NCI-H748 (cell line): ENCODE measurements at regions not wholly inside any gene's neighbourhood (a gene's known extent, or its start where the extent isn't known, plus 50 kb on each side); places are given as distances from the start of the nearest gene placed in this dataset.

Experiments
- DNase-seq: peaks from one replicate; lab custom pipeline; 2025; ENCODE audit not compliant: unreplicated experiment; lab: John Stamatoyannopoulos, UW

DNA sequence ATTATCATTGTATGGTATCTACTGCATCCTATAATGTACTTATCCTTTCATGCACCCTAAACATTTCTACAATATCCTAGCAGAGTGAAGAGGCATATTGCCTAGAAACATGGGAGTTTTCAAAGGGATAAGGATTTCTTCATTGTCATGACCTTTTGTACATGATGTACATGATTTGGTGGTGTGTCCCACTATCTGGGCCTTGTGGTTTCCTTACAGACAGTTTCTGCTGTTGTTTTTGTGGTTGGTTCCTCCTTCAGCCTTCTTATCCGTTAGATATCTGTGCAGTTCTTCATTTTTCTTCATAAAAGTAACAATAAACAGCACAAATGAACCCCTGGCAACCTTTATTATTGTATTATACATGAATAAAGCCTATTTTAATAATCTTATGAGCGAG, 70.4 kb upstream of the BACH1 start:
- DNase-seq = no peak

DNA sequence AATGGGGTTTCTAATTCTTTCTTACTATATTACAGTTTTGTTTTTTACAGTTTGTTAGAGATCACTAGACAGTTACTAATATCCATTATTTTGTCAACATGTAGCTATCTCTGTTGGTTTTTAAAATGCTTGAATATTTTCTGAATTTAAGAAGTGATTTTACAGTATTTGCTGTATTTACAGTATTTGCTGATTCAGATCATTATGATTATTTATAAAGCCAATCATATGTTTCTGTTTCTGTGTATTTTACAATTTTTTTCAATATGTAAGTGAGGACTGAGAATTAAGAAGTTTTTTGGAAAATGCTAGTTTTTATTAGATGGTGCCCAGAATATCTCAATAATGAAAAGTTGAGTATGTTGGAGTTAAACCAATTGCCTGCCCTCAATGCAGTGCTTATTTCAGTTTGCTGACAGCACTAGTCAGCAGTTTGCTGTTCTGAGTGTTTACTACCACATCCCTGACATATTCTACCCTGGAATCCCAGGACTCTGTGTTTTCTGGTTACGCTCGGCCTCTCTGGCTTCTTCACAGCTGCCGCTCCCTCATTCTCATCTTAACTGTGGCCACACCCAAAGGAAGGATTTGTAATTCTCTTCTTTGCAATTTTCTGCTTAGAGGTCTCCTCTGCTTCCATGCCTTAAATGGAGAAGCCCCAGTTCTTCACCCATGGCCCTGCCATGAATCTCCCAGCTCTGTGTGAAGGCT, 68.0 kb upstream of the BACH1 start:
- DNase-seq = no peak

DNA sequence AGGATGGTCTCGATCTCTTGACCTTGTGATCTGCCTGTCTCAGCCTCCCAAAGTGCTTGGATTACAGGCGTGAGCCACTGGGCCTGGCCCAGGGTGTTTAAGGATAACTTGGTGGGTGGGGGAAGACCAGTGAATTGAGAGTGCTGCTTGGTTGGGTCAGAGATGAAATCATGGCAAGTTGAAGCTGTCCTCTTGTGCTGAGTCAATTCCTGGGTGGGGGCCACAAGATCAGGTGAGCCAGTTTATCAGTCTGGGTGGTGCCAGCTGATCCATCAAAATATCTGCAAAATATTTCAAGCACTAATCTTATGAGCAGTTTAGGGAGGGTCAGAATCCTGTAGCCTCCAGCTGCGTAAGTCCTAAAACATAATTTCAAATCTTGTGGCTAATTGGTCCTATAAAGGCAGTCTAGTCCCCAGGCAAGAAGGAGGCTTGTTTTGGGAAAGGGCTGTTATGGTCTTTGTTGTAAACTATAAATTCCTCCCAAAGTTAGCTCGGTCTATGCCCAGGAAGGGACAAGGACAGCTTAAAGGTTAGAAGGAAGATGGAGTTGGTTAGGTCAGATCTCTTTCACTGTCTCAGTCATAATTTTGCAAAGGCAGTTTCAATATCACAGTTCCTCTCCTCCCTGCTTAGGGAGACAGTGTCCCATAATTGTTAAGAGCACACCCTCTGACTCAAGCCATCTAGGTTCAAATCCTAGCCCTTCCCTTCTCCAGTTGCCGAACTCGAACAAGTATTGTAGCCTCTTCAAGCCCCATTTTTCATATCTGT, 66.8 kb upstream of the BACH1 start:
- DNase-seq = no peak

DNA sequence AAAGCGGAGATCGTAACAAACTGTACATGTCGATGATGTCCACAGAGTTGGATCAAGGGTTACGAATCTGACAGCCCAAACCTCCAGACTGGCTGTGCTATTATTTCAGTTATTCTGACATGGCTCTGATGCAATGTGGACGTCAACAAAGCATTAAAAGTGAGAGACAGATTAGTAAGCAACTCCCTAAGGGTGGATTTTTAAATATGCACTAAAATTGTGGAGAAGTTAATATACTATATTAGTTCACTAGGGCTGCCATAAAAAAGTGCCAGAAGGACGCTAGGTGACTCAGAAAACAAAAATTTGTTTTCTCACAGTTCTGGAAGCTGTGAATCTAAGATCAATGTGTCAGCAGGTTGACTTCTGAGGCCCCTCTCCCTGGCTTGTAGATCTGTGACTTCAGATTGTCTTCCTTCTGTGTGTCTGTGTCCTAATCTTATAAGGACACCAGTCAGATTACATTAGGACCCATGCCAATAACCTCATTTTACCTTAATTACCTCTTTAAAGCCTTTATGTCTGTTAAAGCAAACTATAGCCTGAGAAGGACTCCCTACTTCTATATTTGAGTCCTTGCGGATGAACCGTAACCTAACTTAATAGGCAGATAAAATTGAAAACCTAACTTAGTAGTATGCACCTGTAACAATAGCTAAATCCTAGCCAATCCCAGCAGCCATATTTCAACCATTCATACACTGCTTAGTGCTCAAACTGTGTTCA, 66.0 kb upstream of the BACH1 start:
- DNase-seq = peak; percentile 5

DNA sequence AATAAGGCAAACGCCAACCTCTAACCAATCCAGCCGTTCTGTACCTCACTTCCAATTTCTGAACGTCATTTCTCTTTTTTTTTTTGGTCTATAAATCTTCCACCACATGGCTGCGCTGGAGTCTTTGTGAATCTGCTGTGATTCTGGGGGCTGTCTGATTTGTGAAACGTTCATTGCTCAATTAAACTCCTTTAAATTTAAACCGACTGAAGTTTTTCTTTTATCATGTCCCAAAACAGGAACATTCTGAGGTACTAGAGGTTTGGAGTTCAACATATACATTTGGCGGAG, 65.5 kb upstream of the BACH1 start:
- no peak for DNase-seq

DNA sequence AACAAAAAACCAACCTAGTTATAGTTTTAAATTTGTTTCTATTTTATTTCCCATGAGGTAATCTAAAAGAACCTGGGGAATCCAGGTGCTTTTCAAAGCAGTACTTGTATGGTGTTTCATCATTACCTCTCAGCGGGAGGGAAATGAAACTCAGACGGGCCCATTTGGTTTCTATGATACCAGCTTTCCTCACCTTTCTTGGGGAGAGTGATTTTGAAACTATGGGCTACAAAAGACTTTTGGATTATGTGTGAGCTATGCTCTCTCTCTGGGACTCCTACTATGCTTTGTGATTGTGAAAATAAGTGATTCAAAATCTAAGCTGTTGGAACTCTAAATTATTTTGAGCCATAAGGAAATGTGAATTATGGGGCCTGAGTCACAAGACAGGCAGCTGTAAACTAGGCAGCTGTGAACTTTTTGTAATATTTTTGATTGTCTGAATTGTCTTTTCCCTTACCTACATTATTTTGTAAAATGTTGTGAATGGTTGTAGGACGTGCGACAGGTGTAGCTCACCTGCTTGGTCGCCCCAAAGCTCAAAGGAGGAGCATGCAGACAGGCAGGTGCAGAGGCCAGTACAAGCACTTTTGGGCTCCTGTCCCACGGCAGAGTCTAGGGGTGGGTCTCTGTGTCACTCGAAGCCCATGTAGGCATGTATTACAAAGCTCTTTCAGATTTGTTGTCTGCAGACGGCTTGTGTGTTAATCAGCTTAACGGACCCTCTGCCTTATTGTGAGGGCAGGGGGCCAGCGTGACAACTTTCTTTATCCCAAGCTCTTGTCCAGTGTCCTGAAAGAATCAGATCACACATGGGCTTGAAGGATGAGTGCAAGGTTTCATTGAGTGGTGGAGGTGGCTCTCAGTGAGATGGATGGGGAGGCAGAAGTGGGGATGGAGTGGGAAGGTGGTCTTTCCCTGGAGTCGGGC, 64.8 kb upstream of the BACH1 start:
- no peak for DNase-seq

GRCh38 chr21:29235714-29236197, 63.0 kb upstream of the BACH1 start:
- DNase-seq = no peak

DNA sequence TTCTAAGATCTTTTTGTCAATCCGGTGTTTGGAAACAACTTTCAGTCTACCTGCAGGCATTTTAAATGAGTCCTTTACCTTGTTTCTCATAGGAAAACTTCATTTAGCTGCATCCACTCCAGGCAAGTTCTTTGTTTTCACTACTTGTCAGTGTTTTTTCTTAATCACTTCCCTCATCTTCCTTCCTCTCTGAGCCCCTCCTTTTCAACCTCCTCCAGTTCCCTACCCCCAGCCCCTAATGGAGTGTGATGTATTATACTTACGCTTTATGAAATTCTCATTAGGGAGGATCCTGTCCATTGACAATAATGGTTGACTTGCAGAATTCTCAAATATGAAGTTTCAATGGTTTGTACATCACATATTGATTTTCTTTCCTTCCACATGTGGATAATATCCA, 62.5 kb upstream of the BACH1 start:
- no peak for DNase-seq

GRCh38 chr21:29237110-29238052, 61.3 kb upstream of the BACH1 start:
- no peak for DNase-seq

DNA sequence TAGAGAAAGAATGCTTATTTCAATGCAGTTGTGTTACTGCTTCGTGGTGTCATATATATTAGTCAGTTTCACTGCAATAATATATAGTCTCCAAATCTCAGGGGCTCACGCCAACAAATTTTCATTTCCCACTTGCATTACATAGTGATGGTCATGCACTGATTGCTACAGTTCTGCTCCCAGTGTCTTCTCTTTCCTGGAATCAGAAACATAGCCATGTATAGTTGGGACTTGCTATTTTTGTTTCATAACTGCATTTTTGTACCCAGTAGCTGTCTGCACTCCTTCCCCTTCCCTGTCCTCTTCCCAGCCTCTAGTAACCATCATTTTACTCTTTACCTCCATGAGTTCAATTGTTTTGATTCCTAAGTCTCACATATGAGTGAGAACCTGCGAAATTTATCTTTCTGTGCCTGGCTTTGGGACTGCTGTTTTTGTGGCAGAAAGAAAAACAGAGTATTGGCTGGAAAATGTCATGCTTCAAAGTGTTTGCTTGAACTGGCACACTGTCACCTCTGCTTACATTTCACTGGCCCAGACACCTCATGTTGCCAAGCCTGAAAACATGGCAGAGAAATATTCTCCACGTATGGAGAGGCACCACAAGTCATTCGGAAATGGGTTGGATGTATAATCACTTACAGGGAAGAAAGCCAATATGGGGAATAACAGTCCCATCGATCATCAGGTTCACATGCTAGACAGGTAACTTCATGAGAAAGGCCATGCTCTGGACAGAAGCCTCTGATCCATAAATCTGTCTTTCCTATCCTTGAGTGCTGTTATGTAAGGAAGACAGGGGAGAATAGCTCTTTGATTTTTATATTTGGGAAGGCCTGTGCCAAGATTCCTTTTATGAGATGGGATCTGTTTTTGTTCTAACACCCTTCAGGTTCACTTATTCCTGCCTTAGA, 60.4 kb upstream of the BACH1 start:
- no peak for DNase-seq

DNA sequence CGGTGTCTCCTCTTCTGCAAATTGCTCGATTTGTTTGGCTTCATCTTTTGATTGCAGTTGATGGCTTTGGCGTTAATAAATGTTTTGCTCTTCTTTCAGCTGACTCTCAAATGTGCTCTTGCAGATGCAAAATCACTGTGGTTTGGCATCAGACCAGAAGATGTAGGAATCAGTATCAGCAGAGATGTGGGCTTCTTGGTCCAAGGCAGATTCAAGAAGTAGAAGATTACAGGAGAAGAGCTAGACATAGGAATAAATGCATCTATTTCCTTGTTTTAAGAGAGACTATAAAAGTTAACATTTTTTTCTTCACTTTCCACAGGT, 59.8 kb upstream of the BACH1 start:
- no peak for DNase-seq

GRCh38 chr21:29240136-29240535, 58.6 kb upstream of the BACH1 start:
- no peak for DNase-seq

DNA sequence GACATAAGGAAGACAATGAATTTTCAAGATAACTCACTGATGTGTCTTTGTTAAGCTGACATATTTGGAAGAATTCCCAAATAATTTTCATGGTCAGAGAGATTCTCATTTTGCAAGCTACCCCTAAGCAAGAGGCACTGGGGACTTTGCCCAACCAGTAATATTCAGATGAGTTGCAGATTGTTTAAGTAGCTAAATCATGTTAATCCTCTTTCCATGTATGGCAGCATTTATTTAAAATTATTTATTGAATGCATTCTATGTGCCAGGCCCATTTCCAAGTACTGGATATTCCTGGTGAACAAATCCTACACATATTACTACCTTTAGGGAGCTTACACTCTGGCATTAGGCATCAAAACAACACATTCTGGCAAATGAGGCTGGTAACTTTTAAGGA, 56.5 kb upstream of the BACH1 start:
- DNase-seq = no peak

DNA sequence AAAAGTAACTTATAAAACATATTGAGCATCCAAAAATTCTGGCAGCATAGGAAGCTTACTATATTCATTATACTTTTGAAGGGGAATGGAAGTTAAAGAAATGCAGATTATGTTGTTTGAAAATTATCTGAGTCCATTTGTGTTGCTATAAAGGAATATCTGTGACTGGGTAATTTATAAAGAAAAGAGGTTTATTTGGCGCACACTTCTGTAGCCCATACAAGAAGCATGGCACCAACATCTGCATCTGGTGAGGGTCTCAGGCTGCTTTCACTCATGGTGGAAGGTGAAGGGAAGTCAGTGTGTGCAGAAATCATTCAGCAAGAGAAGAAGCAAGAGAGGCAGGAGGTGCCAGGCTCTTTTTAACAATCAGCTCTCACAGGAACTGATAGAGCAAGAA, 55.5 kb upstream of the BACH1 start:
- no peak for DNase-seq

- peak; percentile 17 for DNase-seq
Measured at GRCh38 chr21:29245104-29245643, 53.5 kb upstream of the BACH1 start.

DNA sequence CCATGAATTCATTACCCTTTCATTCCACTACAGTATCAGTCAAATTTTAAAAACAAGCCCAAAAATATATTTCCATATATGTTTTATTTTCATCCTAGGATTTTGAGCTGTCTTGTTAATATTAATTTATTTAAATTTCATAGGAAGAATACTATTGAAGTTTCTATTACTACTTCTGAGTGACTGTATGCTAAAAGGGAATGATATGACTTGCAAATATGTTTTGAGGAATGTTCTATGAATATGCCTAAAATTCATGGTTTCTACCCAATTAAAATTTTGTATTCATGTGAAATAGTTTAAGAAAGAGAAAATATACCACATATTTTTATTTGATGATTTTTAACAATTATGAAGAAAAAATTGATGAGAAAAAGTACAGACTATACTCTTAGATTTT, 52.9 kb upstream of the BACH1 start:
- no peak for DNase-seq

GRCh38 chr21:29246614-29247013, 52.1 kb upstream of the BACH1 start:
- no peak for DNase-seq

GRCh38 chr21:29248124-29248523, 50.6 kb upstream of the BACH1 start:
- DNase-seq = no peak
